Astrocyte of the spinal cord (primary cell): ENCODE measurements at regions not wholly inside any gene's neighbourhood (a gene's known extent, or its start where the extent isn't known, plus 50 kb on each side); places are given as distances from the start of the nearest gene placed in this dataset.
"Not testable (repeated sequence)": the region's sequence is repeated elsewhere in the genome, so short reads cannot be mapped to it uniquely, and the experiment has no call there.

ENCODE experiments used
- DNase-seq: peaks from one replicate; pipeline ENCODE4 v3.0.0; 2011; ENCODE audit warnings: low read depth, low spot score
- H3K4me3 ChIP-seq: 2 replicates; pipeline ENCODE4 v1.5.1; 2011; ENCODE audit warnings: low read depth, mild to moderate bottlenecking, low read length, moderate library complexity
- in situ Hi-C: cut with HindIII; loops from 2 replicates; pipeline ENCODE4 v1.10.0; 2017; ENCODE audit warnings: low sequenced_read_pairs
- TF ChIP-seq, protein P1 (sequence below): IDR thresholded peaks from 2 replicates; pipeline ENCODE4 v1.5.1; 2012; ENCODE audit warnings: low read depth, mild to moderate bottlenecking, low read length, inconsistent platforms

DNA sequence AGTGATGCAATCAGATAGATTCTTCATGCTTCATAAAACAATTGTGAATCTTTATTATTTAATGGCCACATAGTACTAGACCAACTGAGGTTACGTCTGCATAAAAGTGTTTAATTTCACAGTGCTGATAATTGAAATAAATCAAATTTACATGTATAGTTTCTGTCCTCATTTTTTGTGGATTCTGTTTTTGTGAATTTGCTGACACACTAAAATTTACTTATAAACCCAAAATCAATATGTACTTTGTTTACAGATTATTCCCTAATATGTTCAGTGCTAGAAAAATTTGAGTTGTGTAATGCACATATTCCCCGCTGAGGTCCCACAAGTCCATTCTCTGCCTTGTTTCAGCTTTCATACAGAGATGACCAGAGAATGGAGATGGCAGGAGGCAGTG lies 759.8 kb downstream of the CENPC start:
- TF ChIP-seq, protein P1, sequence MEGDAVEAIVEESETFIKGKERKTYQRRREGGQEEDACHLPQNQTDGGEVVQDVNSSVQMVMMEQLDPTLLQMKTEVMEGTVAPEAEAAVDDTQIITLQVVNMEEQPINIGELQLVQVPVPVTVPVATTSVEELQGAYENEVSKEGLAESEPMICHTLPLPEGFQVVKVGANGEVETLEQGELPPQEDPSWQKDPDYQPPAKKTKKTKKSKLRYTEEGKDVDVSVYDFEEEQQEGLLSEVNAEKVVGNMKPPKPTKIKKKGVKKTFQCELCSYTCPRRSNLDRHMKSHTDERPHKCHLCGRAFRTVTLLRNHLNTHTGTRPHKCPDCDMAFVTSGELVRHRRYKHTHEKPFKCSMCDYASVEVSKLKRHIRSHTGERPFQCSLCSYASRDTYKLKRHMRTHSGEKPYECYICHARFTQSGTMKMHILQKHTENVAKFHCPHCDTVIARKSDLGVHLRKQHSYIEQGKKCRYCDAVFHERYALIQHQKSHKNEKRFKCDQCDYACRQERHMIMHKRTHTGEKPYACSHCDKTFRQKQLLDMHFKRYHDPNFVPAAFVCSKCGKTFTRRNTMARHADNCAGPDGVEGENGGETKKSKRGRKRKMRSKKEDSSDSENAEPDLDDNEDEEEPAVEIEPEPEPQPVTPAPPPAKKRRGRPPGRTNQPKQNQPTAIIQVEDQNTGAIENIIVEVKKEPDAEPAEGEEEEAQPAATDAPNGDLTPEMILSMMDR, result no peak
- DNase-seq, result no peak
- H3K4me3 ChIP-seq, result no peak overlapping the region
- in situ Hi-C loops, result no loop called here

DNA sequence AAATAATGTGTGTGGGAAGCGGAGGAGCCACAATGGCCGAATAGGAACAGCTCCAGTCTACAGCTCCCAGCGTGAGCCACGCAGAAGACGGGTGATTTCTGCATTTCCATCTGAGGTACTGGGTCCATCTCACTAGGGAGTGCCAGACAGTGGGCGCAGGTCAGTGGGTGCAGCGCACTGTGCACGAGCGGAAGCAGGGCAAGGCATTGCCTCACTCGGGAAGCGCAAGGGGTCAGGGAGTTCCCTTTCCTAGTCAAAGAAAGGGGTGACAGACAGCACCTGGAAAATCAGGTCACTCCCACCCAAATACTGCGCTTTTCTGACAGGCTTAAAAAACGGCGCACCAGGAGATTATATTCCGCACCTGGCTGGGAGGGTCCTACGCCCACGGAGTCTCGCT lies 762.6 kb downstream of the CENPC start:
- DNase-seq, H3K4me3 ChIP-seq, in situ Hi-C loops: not testable (repeated sequence)

DNA sequence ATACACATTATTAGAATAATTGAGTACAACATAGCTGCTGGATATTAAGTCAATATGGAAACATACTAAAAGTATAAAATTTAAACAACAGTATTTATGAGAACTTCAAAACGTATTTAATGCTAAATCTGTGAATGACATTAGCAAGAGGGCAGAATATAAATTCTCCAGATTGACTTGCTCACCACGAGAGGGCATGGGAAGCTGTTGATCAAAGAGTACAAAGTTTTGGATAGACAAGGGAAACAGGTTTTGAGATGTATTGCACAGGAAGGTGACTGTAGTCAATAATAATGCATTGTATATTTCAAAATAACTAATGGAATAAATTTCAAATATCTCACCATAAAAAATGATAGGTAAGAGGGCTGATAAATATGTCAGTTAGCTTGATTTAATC lies 768.2 kb downstream of the CENPC start:
- DNase-seq, result no peak
- in situ Hi-C loops, result no loop called here
- no peak overlapping the region for H3K4me3 ChIP-seq
- TF ChIP-seq, protein P1, result no peak

DNA sequence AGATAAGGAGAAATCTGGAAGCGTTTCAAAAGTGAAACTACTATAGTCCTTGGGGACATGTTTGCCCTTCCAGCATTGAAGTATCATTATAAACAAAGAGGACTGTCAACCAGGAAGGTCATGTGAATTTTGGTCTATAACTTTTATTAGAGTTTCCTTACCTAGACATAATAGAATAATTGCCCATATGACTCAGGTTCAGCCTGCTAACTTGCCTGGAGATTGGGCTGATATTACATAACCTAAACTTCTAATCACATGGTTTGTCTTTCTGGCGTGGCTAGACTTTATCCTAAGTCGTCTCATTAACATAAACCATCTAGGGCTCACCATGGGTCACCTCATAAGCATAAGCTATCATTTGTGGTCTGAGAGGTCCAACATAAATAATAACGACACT lies 775.9 kb downstream of the CENPC start:
- no peak for DNase-seq
- TF ChIP-seq, protein P1, result no peak
- no peak overlapping the region for H3K4me3 ChIP-seq
- in situ Hi-C loops, result no loop called here

DNA sequence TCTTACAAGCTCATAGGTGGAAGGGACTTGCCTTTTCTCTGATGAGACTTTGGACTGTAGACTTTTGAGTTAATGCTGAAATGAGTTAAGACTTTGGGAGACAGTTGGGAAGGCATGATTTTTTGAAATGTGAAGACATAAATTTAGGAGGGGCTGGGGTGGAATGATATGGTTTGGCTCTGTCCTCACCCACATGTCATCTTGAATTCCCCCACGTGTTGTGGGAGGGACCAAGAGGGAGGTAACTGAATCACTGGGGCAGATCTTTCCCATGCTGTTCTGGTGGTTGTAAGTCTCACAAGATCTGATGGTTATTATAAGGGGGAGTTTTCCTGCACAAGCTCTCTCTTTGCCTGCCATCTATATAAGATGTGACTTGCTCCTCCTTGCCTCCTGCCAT lies 777.9 kb downstream of the CENPC start:
- TF ChIP-seq, protein P1, result no peak
- H3K4me3 ChIP-seq, result no peak overlapping the region
- in situ Hi-C loops, result no loop called here
- no peak for DNase-seq

DNA sequence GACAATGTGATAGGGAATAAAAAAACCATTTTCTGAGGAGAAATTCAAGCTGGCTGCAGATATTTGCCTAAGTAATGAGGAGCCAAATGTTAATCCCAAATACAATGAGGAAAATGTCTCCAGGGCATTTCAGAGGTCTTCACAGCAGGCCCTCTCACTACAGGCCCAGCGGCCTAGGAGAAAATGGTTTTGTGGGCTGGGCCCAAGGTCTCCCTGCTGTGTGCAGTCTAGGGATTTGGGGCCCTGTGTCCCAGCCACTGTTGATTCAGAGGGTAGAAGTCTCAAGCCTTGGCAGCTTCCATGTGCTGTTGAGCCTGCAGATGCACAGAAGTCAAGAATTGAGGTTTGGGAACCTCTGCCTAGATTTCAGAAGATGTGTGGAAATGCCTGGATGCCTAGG lies 778.7 kb downstream of the CENPC start:
- DNase-seq, result no peak
- H3K4me3 ChIP-seq, result no peak overlapping the region
- in situ Hi-C loops, result no loop called here
- TF ChIP-seq, protein P1, result no peak

DNA sequence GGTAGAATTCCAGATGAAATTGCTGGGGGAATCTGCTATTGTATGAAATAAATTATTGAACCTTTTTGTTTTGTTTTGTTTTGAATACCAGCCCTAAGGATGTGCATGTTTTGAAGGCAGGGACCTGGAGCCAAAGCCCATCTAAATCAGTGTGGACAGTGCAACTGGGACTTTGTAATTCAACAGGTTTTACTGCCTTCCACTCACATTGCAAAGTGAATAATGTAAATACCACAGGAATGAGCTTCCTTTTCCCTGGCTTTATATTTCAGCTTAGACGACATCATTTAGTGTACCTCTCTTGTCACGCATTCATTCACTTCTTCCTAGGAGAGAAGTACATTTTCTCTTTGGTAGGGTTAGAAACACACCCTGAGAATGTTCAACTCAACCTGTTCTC lies 795.0 kb downstream of the CENPC start:
- H3K4me3 ChIP-seq, result no peak overlapping the region
- DNase-seq, result peak; percentile 60
- TF ChIP-seq, protein P1, result no peak
- in situ Hi-C loops, result no loop called here

DNA sequence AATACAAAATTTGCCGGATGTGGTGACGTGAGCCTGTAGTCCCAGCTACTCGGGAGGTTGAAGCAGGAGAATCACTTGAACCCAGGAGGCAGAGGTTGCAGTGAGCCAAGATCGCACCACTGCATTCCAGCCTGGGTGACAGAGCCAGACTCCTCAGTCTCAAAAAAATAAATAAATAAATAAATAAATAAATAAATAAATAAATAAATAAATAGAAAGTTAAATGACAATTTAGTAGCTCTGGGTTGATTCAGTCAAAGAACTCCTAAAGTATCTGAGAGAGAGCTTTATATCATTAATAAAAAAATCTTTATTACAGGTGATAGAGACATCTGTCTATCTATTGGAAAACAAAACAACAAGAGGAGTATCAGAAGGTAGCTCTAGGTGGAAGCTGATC lies 798.4 kb downstream of the CENPC start:
- H3K4me3 ChIP-seq, in situ Hi-C loops, DNase-seq: not testable (repeated sequence)
